H9 (cell line): ENCODE measurements at regions not wholly inside any gene's neighbourhood (a gene's known extent, or its start where the extent isn't known, plus 50 kb on each side); places are given as distances from the start of the nearest gene placed in this dataset.

ENCODE experiments used
- DNase-seq: peaks from one replicate; pipeline ENCODE4 v3.0.0-alpha.2; 2017
- H2AFZ ChIP-seq: one replicate; pipeline ENCODE4 v1.6.1; 2013; ENCODE audit warnings: mild to moderate bottlenecking, low read length, control low read depth, moderate library complexity
- H2AK5ac ChIP-seq: 2 replicates; pipeline ENCODE4 v1.6.1; 2013; ENCODE audit warnings: low read length, control low read depth, mixed read lengths; ENCODE audit not compliant: insufficient read length
- H2BK120ac ChIP-seq: one replicate; pipeline ENCODE4 v1.6.1; 2013; ENCODE audit warnings: low read depth, mild to moderate bottlenecking, low read length, control low read depth, inconsistent platforms; ENCODE audit not compliant: poor library complexity, severe bottlenecking
- H2BK12ac ChIP-seq: 2 replicates; pipeline ENCODE4 v1.6.1; 2013; ENCODE audit warnings: low read length, control low read depth, mixed read lengths, low read depth; ENCODE audit not compliant: insufficient read length
- H2BK15ac ChIP-seq: 2 replicates; pipeline ENCODE4 v1.6.1; 2013; ENCODE audit warnings: low read depth, low read length, control low read depth
- H2BK20ac ChIP-seq: one replicate; pipeline ENCODE4 v1.6.1; 2013; ENCODE audit warnings: low read depth, mild to moderate bottlenecking, low read length, control low read depth, inconsistent platforms; ENCODE audit not compliant: poor library complexity, severe bottlenecking
- H2BK5ac ChIP-seq: 2 replicates; pipeline ENCODE4 v1.6.1; 2013; ENCODE audit warnings: low read length, control low read depth, mixed read lengths; ENCODE audit not compliant: insufficient read length
- H3K14ac ChIP-seq: 2 replicates; pipeline ENCODE4 v1.6.1; 2013; ENCODE audit warnings: low read length, control low read depth; ENCODE audit not compliant: insufficient read depth
- H3K18ac ChIP-seq: 2 replicates; pipeline ENCODE4 v1.6.1; 2013; ENCODE audit warnings: low read depth, mild to moderate bottlenecking, mixed read lengths, low read length, control low read depth; ENCODE audit not compliant: insufficient read length
- H3K23ac ChIP-seq: 2 replicates; pipeline ENCODE4 v1.6.1; 2013; ENCODE audit warnings: low read length, control low read depth, mixed read lengths, low read depth; ENCODE audit not compliant: insufficient read length
- H3K23me2 ChIP-seq: 2 replicates; pipeline ENCODE4 v1.6.1; 2013; ENCODE audit warnings: low read depth, mild to moderate bottlenecking, mixed read lengths, low read length, control low read depth; ENCODE audit not compliant: insufficient read length, poor library complexity, severe bottlenecking
- H3K27ac ChIP-seq: 2 replicates; pipeline ENCODE4 v1.5.1; 2013; ENCODE audit warnings: low read length, control low read depth, mixed read lengths, low read depth; ENCODE audit not compliant: insufficient read length
- H3K27me3 ChIP-seq: 2 replicates; pipeline ENCODE4 v1.6.1; 2013; ENCODE audit warnings: low read length, control low read depth, inconsistent platforms; ENCODE audit not compliant: insufficient read depth
- H3K4ac ChIP-seq: 2 replicates; pipeline ENCODE4 v1.6.1; 2013; ENCODE audit warnings: low read depth, mild to moderate bottlenecking, control low read depth, inconsistent platforms, low read length, moderate library complexity
- H3K4me1 ChIP-seq: 2 replicates; pipeline ENCODE4 v1.6.1; 2013; ENCODE audit warnings: low read length, control low read depth, inconsistent platforms; ENCODE audit not compliant: insufficient read depth
- H3K4me2 ChIP-seq: 2 replicates; pipeline ENCODE4 v1.6.1; 2013; ENCODE audit warnings: low read length, control low read depth, mixed read lengths; ENCODE audit not compliant: insufficient read length, insufficient read depth
- H3K56ac ChIP-seq: 2 replicates; pipeline ENCODE4 v1.6.1; 2013; ENCODE audit warnings: low read depth, mild to moderate bottlenecking, mixed read lengths, low read length, control low read depth; ENCODE audit not compliant: insufficient read length
- H3K79me1 ChIP-seq: 2 replicates; pipeline ENCODE4 v1.6.1; 2013; ENCODE audit warnings: low read depth, mild to moderate bottlenecking, moderate library complexity, low read length, control low read depth, inconsistent platforms; ENCODE audit not compliant: insufficient read depth, poor library complexity, severe bottlenecking
- H3K79me2 ChIP-seq: 2 replicates; pipeline ENCODE4 v1.6.1; 2013; ENCODE audit warnings: low read length, control low read depth, inconsistent platforms; ENCODE audit not compliant: insufficient read depth
- H3K9ac ChIP-seq: 2 replicates; pipeline ENCODE4 v1.6.1; 2013; ENCODE audit warnings: low read length, control low read depth, mixed read lengths; ENCODE audit not compliant: insufficient read length; ENCODE audit errors: extremely low read depth
- H3K9me3 ChIP-seq: one replicate; pipeline ENCODE4 v1.6.1; 2013; ENCODE audit warnings: low read depth, low read length, inconsistent platforms; ENCODE audit not compliant: control insufficient read depth
- H3T11ph ChIP-seq: one replicate; pipeline ENCODE4 v1.6.1; 2013; ENCODE audit warnings: mild to moderate bottlenecking, low read length, control low read depth, inconsistent platforms
- H4K20me1 ChIP-seq: one replicate; pipeline ENCODE4 v1.6.1; 2013; ENCODE audit not compliant: control insufficient read depth, insufficient read length, insufficient read depth
- H4K5ac ChIP-seq: 2 replicates; pipeline ENCODE4 v1.6.1; 2013; ENCODE audit warnings: low read depth, mild to moderate bottlenecking, mixed read lengths, low read length, control low read depth; ENCODE audit not compliant: insufficient read length
- H4K8ac ChIP-seq: replicated peaks from 2 replicates; pipeline ENCODE4 v1.6.1; 2013; ENCODE audit warnings: low read length, control low read depth, mixed read lengths, low read depth; ENCODE audit not compliant: insufficient read length
- H4K91ac ChIP-seq: 2 replicates; pipeline ENCODE4 v1.6.1; 2013; ENCODE audit warnings: low read depth, mild to moderate bottlenecking, moderate library complexity, mixed read lengths, low read length, control low read depth; ENCODE audit not compliant: insufficient read length
- H3K27ac Mint-ChIP-seq, 3 experiments: 2 replicates in 2 of 3; 3 replicates in 1 of 3; pipeline ENCODE4 v1.8.0; 2020 to 2021; ENCODE audit warnings: mixed read lengths in 3 of 3, mild to moderate bottlenecking in 1 of 3, moderate library complexity in 1 of 3
- H3K27me3 Mint-ChIP-seq: 2 replicates; pipeline ENCODE4 v1.8.0; 2021; ENCODE audit warnings: low read depth, mild to moderate bottlenecking, moderate library complexity, mixed read lengths
- H3K36me3 Mint-ChIP-seq, 3 experiments: 2 replicates in 2 of 3; 3 replicates in 1 of 3; pipeline ENCODE4 v1.8.0; 2020 to 2021; ENCODE audit warnings: low read depth in 3 of 3, mixed read lengths in 3 of 3; ENCODE audit not compliant: insufficient read depth in 1 of 3
- H3K4me1 Mint-ChIP-seq, 2 experiments: 2 replicates each; pipeline ENCODE4 v1.8.0; 2020; ENCODE audit warnings: mixed read lengths in 2 of 2
- H3K4me3 Mint-ChIP-seq, 2 experiments: 2 replicates in 1 of 2; 3 replicates in 1 of 2; pipeline ENCODE4 v1.8.0; 2020 to 2021; ENCODE audit warnings: mild to moderate bottlenecking in 2 of 2, mixed read lengths in 2 of 2, moderate library complexity in 1 of 2
- H3K9me3 Mint-ChIP-seq, 2 experiments: 2 replicates in 1 of 2; 3 replicates in 1 of 2; pipeline ENCODE4 v1.8.0; 2020; ENCODE audit warnings: mild to moderate bottlenecking in 2 of 2, mixed read lengths in 2 of 2, moderate library complexity in 1 of 2
- WGBS: extraction: QIAGEN DNeasy Blood & Tissue Kit; methylation state at CpG from one replicate; pipeline ENCODE4 v1.1.7; 2013; ENCODE audit warnings: missing lambda C conversion rate, low lambda C conversion rate, mixed read lengths; ENCODE audit not compliant: insufficient read length; ENCODE audit errors: extremely low coverage; 5-methylcytosine and 5-hydroxymethylcytosine counted together
- TF ChIP-seq, protein P1 (sequence below): fragments of 200-600 bp; sonication (generic); conservative IDR thresholded peaks from 3 replicates; pipeline ENCODE4 v1.8.0; 2021; ENCODE audit warnings: antibody characterized with exemption, mild to moderate bottlenecking

DNA sequence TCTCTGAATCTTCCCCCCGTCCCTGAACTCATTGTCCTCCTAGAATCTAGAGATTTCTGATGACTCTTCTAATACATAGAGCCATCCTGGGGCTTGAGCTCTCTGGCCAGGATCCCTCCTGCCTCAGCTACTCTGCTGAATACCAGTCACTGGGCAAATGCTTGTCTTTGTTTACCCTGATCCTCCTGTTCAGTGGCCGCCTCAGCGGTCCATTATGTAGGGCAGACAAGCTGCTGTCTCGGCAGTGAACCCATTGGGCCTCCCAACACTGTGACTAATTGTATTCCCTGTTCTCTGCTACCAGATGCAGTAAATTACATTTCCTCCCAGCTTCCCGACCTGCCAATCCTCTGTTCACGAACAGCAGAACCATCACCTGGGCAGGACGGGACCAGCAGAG, 151.6 kb downstream of the PALM2AKAP2 start:
- Histone ChIP-seq H2AFZ (no peak overlapping the region), H3K79me2 (no peaks in the 10 kb centered on the region), H3K27me3 (no peaks in the 10 kb centered on the region), H3K23ac (no peak overlapping the region), H3K9me3 (no peaks in the 10 kb centered on the region), H2BK20ac (no peak overlapping the region), H3K18ac (no peak overlapping the region), H3K79me1 (no peaks in the 10 kb centered on the region), H3K9ac (no peak overlapping the region), H2BK12ac (no peak overlapping the region), H3K56ac (no peak overlapping the region), H4K20me1 (no peaks in the 10 kb centered on the region), H3K23me2 (no peaks in the 10 kb centered on the region), H3K4me2 (no peak overlapping the region), H4K8ac (no peak overlapping the region), H2BK5ac (no peak overlapping the region), H3K14ac (no peak overlapping the region), H2BK15ac (no peak overlapping the region), H3T11ph (no peak overlapping the region), H3K4ac (no peak overlapping the region), H4K5ac (no peak overlapping the region), H2AK5ac (no peak overlapping the region), H3K27ac (no peak overlapping the region), H2BK120ac (no peak overlapping the region), H4K91ac (no peak overlapping the region), H3K4me1 (no peaks in the 10 kb centered on the region)
- Mint-ChIP-seq H3K4me1 (peaks cover 0 to 6% of the 10 kb centered on the region in 2 experiments; a peak in 1 of 4 replicates), H3K36me3 (no peaks in the 10 kb centered on the region), H3K4me3 (no peak overlapping the region), H3K9me3 (no peaks in the 10 kb centered on the region), H3K27me3 (no peaks in the 10 kb centered on the region), H3K27ac (no peak overlapping the region; a peak in 1 of 7 replicates)
- WGBS, result no CpG with 5 or more reads among the region's 7 CpGs
- TF ChIP-seq, protein P1, sequence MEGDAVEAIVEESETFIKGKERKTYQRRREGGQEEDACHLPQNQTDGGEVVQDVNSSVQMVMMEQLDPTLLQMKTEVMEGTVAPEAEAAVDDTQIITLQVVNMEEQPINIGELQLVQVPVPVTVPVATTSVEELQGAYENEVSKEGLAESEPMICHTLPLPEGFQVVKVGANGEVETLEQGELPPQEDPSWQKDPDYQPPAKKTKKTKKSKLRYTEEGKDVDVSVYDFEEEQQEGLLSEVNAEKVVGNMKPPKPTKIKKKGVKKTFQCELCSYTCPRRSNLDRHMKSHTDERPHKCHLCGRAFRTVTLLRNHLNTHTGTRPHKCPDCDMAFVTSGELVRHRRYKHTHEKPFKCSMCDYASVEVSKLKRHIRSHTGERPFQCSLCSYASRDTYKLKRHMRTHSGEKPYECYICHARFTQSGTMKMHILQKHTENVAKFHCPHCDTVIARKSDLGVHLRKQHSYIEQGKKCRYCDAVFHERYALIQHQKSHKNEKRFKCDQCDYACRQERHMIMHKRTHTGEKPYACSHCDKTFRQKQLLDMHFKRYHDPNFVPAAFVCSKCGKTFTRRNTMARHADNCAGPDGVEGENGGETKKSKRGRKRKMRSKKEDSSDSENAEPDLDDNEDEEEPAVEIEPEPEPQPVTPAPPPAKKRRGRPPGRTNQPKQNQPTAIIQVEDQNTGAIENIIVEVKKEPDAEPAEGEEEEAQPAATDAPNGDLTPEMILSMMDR, result no peak
- no peak for DNase-seq
